NCI-H2227 (cell line): ENCODE measurements at regions not wholly inside any gene's neighbourhood (a gene's known extent, or its start where the extent isn't known, plus 50 kb on each side); places are given as distances from the start of the nearest gene placed in this dataset.
A peak's percentile ranks its signal among the peaks of the same experiment; 100 is the strongest.

ENCODE experiments used
- DNase-seq: peaks from one replicate; lab custom pipeline; 2025; ENCODE audit not compliant: unreplicated experiment; lab: John Stamatoyannopoulos, UW

GRCh38 chr7:28292834-28293526, 112.4 kb upstream of the JAZF1 start:
- peak; percentile 13 for DNase-seq

GRCh38 chr7:28293527-28293835, 112.9 kb upstream of the JAZF1 start:
- DNase-seq, result no peak

GRCh38 chr7:28296571-28297483, 115.5 kb upstream of the CREB5 start:
- peak; percentile 23 for DNase-seq

DNA sequence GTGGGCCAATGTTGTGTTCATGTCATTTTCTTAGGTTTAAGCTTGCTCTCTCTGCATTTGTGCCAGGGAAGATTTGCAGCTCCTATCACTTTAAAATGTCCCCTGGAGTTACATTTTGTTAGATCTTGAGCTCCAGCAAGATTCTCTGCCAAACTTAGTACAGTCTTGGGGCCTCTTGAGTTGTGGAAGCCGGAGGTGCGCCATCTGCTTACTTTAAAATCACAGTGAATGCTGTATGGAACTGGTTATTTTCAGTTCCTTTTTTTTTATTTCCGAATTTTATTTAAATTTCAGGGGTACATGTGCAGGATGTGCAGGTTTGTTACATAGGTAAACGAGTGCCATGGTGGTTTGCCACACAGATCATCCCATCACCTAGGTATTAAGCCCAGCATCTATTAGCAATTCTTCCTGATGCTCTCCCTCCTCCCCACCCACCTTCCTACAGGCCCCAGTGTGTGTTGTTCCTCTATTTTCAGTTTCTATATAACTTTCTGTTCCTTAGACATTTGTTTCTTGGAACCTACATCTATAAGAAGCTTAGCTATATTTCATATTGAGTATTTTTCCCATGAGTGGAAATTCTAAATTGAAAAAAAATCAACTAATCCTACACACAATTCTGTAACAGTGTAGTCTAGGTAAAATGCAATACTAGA, 114.4 kb upstream of the CREB5 start:
- no peak for DNase-seq

DNA sequence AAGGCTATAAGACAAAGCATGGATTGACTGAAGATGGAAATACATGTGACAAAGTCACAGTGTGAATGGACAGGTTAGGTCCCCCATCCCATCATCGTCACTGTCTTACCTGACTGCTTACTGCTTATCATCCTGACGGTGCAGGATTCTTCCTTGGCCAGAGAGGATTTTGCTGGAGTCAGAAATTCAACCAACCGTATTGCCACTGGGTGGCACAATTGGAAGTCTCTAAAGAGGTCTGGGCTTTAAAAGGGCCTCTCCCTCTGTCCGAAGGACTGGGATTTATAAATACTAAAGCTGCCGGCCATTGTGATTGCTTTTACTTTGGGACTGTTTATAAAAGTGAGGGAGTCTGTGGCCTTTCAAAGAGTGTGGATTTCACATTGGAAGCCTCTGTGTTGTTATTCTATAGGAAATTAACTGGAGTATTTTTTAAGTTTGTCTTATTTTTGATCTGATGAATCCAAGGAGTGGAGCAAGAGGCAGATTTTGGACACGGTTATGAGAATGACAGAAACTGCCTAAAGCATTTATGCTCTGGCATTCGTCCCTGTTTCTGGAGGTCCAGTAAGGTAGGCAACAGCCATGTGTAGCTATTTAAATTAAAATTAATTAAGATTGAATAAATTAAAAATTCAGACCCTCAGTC, 113.3 kb upstream of the CREB5 start:
- DNase-seq, result peak; percentile 72

GRCh38 chr7:28299556-28299955, 112.8 kb upstream of the CREB5 start:
- DNase-seq, result no peak

- no peak for DNase-seq
These were observed 111.8 kb upstream of the CREB5 start for GRCh38 chr7:28300488-28300887.

GRCh38 chr7:28301148-28301641, 111.1 kb upstream of the CREB5 start:
- DNase-seq, result no peak

DNA sequence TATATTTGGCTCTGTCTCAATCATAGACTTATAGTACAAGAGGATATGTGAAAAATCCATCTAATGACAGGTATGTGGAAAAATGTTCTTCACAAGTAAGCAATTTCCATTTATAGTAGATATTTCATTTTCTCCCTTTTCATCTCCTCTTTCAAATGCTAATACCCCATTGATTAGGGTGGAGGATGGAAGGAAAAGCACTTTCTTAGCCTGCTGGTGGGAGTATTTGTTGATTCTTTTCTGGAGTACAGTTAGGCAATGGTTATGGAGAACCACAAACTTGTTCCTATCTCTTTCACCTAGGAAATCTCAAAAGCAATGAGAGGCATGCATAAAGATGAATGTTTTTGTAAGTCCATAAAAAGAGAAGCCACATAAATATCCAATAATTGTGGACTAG, 108.0 kb upstream of the CREB5 start:
- DNase-seq, result no peak

GRCh38 chr7:28309704-28310459, 102.4 kb upstream of the CREB5 start:
- DNase-seq, result no peak

DNA sequence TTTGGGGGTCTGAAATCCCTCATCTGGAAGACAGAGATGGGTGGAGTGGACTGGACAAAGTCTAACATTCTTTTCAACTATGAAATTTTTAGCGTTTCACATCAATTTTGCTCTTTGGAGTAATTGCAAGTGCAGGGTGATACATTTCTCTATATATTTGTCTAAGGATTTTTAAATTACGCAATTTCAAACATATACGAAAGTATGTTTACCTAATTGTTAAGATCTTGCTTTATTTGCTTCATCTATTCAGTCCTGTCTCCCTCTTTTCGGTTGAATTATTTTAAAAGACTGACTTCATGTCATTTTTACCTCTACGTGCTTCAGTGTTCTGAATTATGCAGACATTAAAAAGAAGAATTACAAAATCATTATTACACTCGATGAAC, 101.9 kb upstream of the CREB5 start:
- DNase-seq, result no peak

- DNase-seq, result no peak
These were observed 100.6 kb upstream of the CREB5 start for GRCh38 chr7:28311670-28312069.

GRCh38 chr7:28312948-28313347, 99.4 kb upstream of the CREB5 start:
- DNase-seq, result no peak

DNA sequence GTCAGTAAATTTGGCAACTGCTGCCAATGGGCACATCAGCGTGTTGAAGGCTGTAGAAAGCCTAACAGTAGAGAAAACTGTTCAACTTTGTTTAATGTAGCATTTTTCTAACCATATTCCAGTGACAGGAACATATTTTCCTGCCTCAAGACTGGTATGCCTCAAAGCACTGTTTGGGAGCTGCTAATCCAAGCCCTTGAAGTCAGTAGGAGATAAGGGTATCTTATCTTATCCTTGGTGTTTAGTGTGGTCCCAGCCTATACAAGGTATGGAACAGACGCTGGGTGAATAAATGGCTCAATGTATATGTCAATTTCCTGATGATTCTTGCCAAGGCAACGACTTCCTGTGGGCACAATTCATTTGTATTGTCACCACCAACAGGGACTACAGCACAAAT, 97.5 kb upstream of the CREB5 start:
- no peak for DNase-seq

- DNase-seq, result no peak
These were observed 96.5 kb upstream of the CREB5 start for GRCh38 chr7:28315565-28316410.

DNA sequence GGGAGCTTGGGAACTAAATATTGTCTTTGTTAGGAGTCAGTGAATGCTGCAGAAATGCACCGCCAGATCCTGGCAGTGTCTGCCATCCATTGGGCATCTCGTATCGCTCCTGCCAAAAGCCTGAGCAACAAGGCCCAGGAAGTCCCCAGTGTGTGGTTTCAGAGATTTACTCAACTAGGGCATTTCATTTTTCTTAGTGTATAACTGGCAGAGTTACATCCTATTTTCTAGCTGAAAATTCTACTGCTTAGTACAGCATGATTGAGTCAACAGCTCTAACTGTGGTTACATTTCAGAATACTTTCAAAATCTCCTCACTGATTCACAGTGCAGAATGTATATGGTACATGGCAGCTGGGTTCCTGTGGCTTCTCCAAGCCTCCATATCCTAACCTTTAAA, 95.8 kb upstream of the CREB5 start:
- no peak for DNase-seq

- no peak for DNase-seq
These were observed 94.1 kb upstream of the CREB5 start for GRCh38 chr7:28318101-28318762.

DNA sequence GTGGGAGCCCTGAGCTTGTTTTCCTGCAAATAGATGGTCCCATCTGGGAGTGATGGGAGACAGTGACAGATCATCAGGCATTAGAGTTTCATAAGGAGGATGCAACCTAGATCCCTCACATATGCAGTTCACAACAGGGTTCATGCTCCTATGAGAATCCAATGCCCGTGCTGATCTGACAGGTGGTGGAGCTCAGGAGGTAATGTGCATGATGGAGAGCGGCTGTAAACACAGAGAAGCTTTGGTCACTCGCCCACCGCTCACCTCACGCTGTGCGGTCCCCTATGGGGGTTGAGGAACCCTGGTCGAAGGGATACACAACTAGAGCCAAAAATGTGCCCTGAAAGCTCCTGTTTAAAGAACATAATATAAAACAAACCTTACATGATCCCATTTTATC, 88.5 kb upstream of the CREB5 start:
- DNase-seq, result no peak

DNA sequence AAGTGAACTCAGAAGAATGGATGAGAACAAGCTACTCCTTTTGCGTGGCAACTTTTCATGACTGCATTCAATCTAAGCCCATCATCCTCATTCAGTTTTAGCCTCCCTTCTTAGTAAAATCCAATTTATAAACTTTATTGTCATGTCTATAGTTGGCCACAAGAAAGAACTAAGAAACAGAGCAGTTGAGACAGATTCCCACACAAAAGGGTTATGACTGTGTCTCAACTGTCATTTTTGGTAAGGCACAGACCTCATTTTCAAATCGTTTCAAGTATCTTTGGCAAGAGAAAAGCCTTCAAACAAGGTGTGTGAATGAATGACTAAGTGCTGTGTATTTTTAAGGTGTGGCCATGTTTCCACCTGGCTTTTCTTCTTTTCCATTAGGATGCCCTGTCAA, 84.2 kb upstream of the CREB5 start:
- DNase-seq, result no peak
